ENCODE measurements at regions not wholly inside any gene's neighbourhood (a gene's known extent, or its start where the extent isn't known, plus 50 kb on each side); places are given as distances from the start of the nearest gene placed in this dataset.

- TF ChIP-seq EGR1 (IDR thresholded peaks at IDR 0.05): no peak
- TF ChIP-seq TEAD4 (IDR thresholded peaks at IDR 0.05): no peak
- TF ChIP-seq TAF1 (IDR thresholded peaks at IDR 0.05; ENCODE audit: low read depth): no peak
- TF ChIP-seq CEBPB (IDR thresholded peaks at IDR 0.05): no peak
- no peak for TF ChIP-seq FOXM1 (IDR thresholded peaks at IDR 0.05; ENCODE audit: borderline replicate concordance, low read depth)
- TF ChIP-seq YY1 (IDR thresholded peaks at IDR 0.05; ENCODE audit: low read depth): no peak
- TF ChIP-seq ZBTB7A (IDR thresholded peaks at IDR 0.05; ENCODE audit: low read depth): no peak
- no peak for TF ChIP-seq EP300 (IDR thresholded peaks at IDR 0.05; ENCODE audit: borderline replicate concordance)
- no peak for TF ChIP-seq REST (IDR thresholded peaks at IDR 0.05; ENCODE audit: low read depth)
- TF ChIP-seq TCF12 (IDR thresholded peaks at IDR 0.05; ENCODE audit: low read depth): no peak
- TF ChIP-seq, protein P1, sequence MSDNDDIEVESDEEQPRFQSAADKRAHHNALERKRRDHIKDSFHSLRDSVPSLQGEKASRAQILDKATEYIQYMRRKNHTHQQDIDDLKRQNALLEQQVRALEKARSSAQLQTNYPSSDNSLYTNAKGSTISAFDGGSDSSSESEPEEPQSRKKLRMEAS (IDR thresholded peaks at IDR 0.05): no peak
- no peak for TF ChIP-seq CREB1 (IDR thresholded peaks at IDR 0.05; ENCODE audit: low read depth)
- TF ChIP-seq NFIC (IDR thresholded peaks at IDR 0.05): no peak
- TF ChIP-seq RAD21 (IDR thresholded peaks at IDR 0.05; ENCODE audit: low read depth): no peak
- TF ChIP-seq, protein P2, sequence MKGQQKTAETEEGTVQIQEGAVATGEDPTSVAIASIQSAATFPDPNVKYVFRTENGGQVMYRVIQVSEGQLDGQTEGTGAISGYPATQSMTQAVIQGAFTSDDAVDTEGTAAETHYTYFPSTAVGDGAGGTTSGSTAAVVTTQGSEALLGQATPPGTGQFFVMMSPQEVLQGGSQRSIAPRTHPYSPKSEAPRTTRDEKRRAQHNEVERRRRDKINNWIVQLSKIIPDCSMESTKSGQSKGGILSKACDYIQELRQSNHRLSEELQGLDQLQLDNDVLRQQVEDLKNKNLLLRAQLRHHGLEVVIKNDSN (IDR thresholded peaks at IDR 0.05): no peak
These were observed 234.1 kb downstream of the PTEN start for GRCh38 chr10:88097536-88097935.

DNA sequence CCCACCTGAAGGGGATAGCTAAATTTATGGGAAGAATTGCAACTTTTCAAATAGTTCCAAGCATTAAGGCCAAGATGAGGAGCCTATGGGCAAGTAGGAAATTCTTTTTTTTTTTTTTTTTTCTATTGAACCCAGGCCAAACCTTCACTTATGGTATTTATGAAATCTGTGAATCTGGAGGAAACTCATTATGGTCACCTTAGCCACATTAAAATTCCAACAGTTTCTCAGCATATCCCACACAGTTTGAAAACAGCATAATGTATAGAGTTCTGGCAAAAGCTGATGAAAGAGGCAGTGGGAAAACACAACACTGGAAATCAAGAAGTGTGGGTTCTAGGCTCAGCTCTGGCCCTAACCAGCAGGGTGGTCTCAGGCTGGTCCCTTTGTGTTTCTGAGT is 236.9 kb downstream of the PTEN start:
- TF ChIP-seq NFIC (IDR thresholded peaks at IDR 0.05) (no peak), RAD21 (IDR thresholded peaks at IDR 0.05; ENCODE audit: low read depth) (no peak), TEAD4 (IDR thresholded peaks at IDR 0.05) (no peak), CEBPB (IDR thresholded peaks at IDR 0.05) (no peak), EGR1 (IDR thresholded peaks at IDR 0.05) (no peak), TCF12 (IDR thresholded peaks at IDR 0.05; ENCODE audit: low read depth) (no peak), YY1 (IDR thresholded peaks at IDR 0.05; ENCODE audit: low read depth) (no peak), TAF1 (IDR thresholded peaks at IDR 0.05; ENCODE audit: low read depth) (no peak)
- TF ChIP-seq, protein P2 (IDR thresholded peaks at IDR 0.05): no peak

DNA sequence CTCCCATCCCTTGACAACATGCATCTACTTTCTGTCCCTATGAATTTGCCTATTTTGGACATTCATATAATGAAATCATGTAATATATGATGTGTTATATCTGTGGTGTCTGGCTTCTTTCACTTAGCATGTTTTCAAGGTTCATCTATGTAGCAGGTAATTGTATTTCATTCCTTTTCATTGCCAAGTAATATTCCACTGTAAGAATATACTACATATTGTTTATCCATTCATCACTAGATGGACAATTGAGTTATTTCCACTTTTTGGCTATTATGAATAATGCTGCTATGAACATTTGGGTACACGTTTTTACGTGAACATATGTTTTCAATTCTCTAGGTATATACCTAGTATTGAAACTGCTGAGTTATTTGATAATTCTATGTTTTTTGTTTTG is 238.2 kb downstream of the PTEN start:
- TF ChIP-seq EP300 (IDR thresholded peaks at IDR 0.05; ENCODE audit: borderline replicate concordance) (no peak), NFIC (IDR thresholded peaks at IDR 0.05) (no peak), YY1 (IDR thresholded peaks at IDR 0.05; ENCODE audit: low read depth) (no peak), EGR1 (IDR thresholded peaks at IDR 0.05) (no peak), FOXM1 (IDR thresholded peaks at IDR 0.05; ENCODE audit: borderline replicate concordance, low read depth) (no peak), TCF12 (IDR thresholded peaks at IDR 0.05; ENCODE audit: low read depth) (no peak), CREB1 (IDR thresholded peaks at IDR 0.05; ENCODE audit: low read depth) (no peak), CEBPB (IDR thresholded peaks at IDR 0.05) (no peak), ZBTB7A (IDR thresholded peaks at IDR 0.05; ENCODE audit: low read depth) (no peak), REST (IDR thresholded peaks at IDR 0.05; ENCODE audit: low read depth) (no peak), RAD21 (IDR thresholded peaks at IDR 0.05; ENCODE audit: low read depth) (no peak), TEAD4 (IDR thresholded peaks at IDR 0.05) (no peak), TAF1 (IDR thresholded peaks at IDR 0.05; ENCODE audit: low read depth) (no peak)
- TF ChIP-seq, protein P2 (IDR thresholded peaks at IDR 0.05): no peak
- TF ChIP-seq, protein P1 (IDR thresholded peaks at IDR 0.05): no peak

- TF ChIP-seq NFIC (IDR thresholded peaks at IDR 0.05): no peak
- TF ChIP-seq CREB1 (IDR thresholded peaks at IDR 0.05; ENCODE audit: low read depth): no peak
- TF ChIP-seq, protein P2 (IDR thresholded peaks at IDR 0.05): no peak
- TF ChIP-seq TAF1 (IDR thresholded peaks at IDR 0.05; ENCODE audit: low read depth): no peak
- TF ChIP-seq, protein P1 (IDR thresholded peaks at IDR 0.05): no peak
- TF ChIP-seq CEBPB (IDR thresholded peaks at IDR 0.05): no peak
- no peak for TF ChIP-seq TCF12 (IDR thresholded peaks at IDR 0.05; ENCODE audit: low read depth)
- TF ChIP-seq YY1 (IDR thresholded peaks at IDR 0.05; ENCODE audit: low read depth): no peak
- no peak for TF ChIP-seq TEAD4 (IDR thresholded peaks at IDR 0.05)
- no peak for TF ChIP-seq REST (IDR thresholded peaks at IDR 0.05; ENCODE audit: low read depth)
- TF ChIP-seq EGR1 (IDR thresholded peaks at IDR 0.05): no peak
- TF ChIP-seq FOXM1 (IDR thresholded peaks at IDR 0.05; ENCODE audit: borderline replicate concordance, low read depth): no peak
- TF ChIP-seq ZBTB7A (IDR thresholded peaks at IDR 0.05; ENCODE audit: low read depth): no peak
- no peak for TF ChIP-seq RAD21 (IDR thresholded peaks at IDR 0.05; ENCODE audit: low read depth)
- no peak for TF ChIP-seq EP300 (IDR thresholded peaks at IDR 0.05; ENCODE audit: borderline replicate concordance)
These were observed 240.2 kb downstream of the PTEN start for GRCh38 chr10:88103576-88103975.

Data from Ishikawa (cell line).